DND-41 (cell line): ENCODE measurements at regions not wholly inside any gene's neighbourhood (a gene's known extent, or its start where the extent isn't known, plus 50 kb on each side); places are given as distances from the start of the nearest gene placed in this dataset.

Experiments
- ATAC-seq: fragments of 200-7000 bp; cut with Tn5 transposase; 3 replicates; pipeline ENCODE4 v1.9.1; 2021; ENCODE audit warnings: low read depth; ENCODE audit not compliant: insufficient read depth
- DNase-seq: peaks from one replicate; pipeline ENCODE4 v3.0.0-alpha.2; 2020
- H2AFZ ChIP-seq: 2 replicates; pipeline ENCODE4 v1.6.0; 2012; ENCODE audit warnings: low read depth, low read length
- H3K27ac ChIP-seq: 2 replicates; pipeline ENCODE4 v1.5.1; 2012; ENCODE audit warnings: low read length, inconsistent platforms
- H3K27me3 ChIP-seq: fragments of 200-600 bp; sonication (generic); 2 replicates; pipeline ENCODE4 v1.6.0; 2012; ENCODE audit warnings: low read length, mild to moderate bottlenecking, inconsistent platforms; ENCODE audit not compliant: insufficient read depth, poor library complexity
- H3K36me3 ChIP-seq: 2 replicates; pipeline ENCODE4 v1.5.1; 2012; ENCODE audit warnings: low read length, inconsistent platforms; ENCODE audit not compliant: insufficient read depth
- H3K4me1 ChIP-seq: 2 replicates; pipeline ENCODE4 v1.5.1; 2012; ENCODE audit warnings: mild to moderate bottlenecking, low read length; ENCODE audit not compliant: insufficient read depth
- H3K4me2 ChIP-seq: 2 replicates; pipeline ENCODE4 v1.6.0; 2012; ENCODE audit warnings: mild to moderate bottlenecking, moderate library complexity, low read length, inconsistent platforms; ENCODE audit not compliant: insufficient read depth
- H3K4me3 ChIP-seq, 2 experiments: fragments of 200-600 bp in 1 of 2; shearing (Covaris generic) in 1 of 2; 2 replicates each; pipeline ENCODE4 v1.5.1; 2012 to 2016; ENCODE audit warnings: inconsistent platforms in 2 of 2, low read length in 2 of 2, mild to moderate bottlenecking in 2 of 2, low read depth in 1 of 2, moderate library complexity in 1 of 2
- H3K79me2 ChIP-seq: 2 replicates; pipeline ENCODE4 v1.6.0; 2012; ENCODE audit warnings: low read length, inconsistent platforms; ENCODE audit not compliant: insufficient read depth
- H3K9ac ChIP-seq: 2 replicates; pipeline ENCODE4 v1.6.0; 2012; ENCODE audit warnings: low read depth, mild to moderate bottlenecking, inconsistent platforms, low read length, moderate library complexity
- H3K9me3 ChIP-seq: 2 replicates; pipeline ENCODE4 v1.5.1; 2012; ENCODE audit warnings: low read length, moderate library complexity, mild to moderate bottlenecking, inconsistent platforms; ENCODE audit not compliant: insufficient read depth, severe bottlenecking
- H4K20me1 ChIP-seq: 2 replicates; pipeline ENCODE4 v1.6.0; 2012; ENCODE audit warnings: low read length; ENCODE audit not compliant: insufficient read depth
- EZH2 ChIP-seq: IDR thresholded peaks from 3 replicates; pipeline ENCODE4 v1.6.1; 2012; ENCODE audit warnings: borderline replicate concordance, low read depth, mild to moderate bottlenecking, moderate library complexity, low read length, inconsistent platforms; ENCODE audit not compliant: severe bottlenecking
- TF ChIP-seq, protein P1 (sequence below): IDR thresholded peaks from 2 replicates; pipeline ENCODE4 v1.5.1; 2012; ENCODE audit warnings: borderline replicate concordance, low read length, moderate library complexity, mild to moderate bottlenecking; ENCODE audit not compliant: poor library complexity, severe bottlenecking; ENCODE audit errors: extremely low read depth

DNA sequence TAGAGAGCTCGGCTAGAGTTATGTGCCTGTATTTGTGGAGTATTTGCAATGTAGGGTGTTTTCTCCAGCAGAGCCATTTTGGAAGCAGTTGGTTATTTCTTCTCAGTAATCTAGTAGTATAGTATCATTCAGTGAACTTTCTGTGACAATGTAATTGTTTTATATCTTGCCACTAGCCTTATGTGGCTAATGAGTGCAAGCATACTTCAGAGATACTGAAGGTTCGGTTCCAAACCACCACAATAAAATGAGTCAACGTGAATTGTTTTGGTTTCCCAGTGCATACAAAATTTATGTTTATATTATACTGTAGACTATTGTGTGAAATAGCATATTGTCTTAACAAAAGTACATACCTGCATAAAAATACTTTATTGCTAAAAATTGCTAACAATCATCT is 286.9 kb upstream of the TBL1XR1 start:
- H3K27ac ChIP-seq, result no peak overlapping the region
- no peaks in the 10 kb centered on the region for H3K9me3 ChIP-seq
- H4K20me1 ChIP-seq, result no peaks in the 10 kb centered on the region
- no peak for DNase-seq
- no peaks in the 10 kb centered on the region for H3K79me2 ChIP-seq
- H3K27me3 ChIP-seq, result no peaks in the 10 kb centered on the region
- H3K36me3 ChIP-seq, result no peaks in the 10 kb centered on the region
- H3K4me1 ChIP-seq, result peaks cover 3% of the 10 kb centered on the region; the same call in 1 of the 2 replicates
- no peak overlapping the region for H3K9ac ChIP-seq
- no peak for ATAC-seq
- H3K4me2 ChIP-seq, result no peak overlapping the region
- no peak overlapping the region for H3K4me3 ChIP-seq
- TF ChIP-seq EZH2, result no peak
- TF ChIP-seq, protein P1, sequence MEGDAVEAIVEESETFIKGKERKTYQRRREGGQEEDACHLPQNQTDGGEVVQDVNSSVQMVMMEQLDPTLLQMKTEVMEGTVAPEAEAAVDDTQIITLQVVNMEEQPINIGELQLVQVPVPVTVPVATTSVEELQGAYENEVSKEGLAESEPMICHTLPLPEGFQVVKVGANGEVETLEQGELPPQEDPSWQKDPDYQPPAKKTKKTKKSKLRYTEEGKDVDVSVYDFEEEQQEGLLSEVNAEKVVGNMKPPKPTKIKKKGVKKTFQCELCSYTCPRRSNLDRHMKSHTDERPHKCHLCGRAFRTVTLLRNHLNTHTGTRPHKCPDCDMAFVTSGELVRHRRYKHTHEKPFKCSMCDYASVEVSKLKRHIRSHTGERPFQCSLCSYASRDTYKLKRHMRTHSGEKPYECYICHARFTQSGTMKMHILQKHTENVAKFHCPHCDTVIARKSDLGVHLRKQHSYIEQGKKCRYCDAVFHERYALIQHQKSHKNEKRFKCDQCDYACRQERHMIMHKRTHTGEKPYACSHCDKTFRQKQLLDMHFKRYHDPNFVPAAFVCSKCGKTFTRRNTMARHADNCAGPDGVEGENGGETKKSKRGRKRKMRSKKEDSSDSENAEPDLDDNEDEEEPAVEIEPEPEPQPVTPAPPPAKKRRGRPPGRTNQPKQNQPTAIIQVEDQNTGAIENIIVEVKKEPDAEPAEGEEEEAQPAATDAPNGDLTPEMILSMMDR, result no peak
- no peak overlapping the region for H2AFZ ChIP-seq

DNA sequence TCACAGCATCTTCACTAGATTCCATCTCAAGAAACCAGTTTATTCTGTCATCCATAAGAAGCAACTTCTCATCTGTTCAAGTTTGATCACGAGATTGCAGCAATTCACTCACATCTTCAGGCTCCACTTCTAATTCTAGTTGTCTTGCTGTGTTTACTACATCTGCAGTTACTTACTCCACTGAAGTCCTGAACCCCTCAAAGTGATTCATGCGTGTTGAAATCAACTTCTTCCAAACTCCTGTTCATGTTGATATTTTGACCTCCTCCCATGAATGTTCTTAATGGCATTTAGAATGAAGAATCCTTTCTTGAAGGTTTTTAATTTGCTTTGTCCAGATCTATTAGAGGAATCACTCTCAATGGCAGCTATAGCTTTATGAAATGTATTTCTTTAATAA is 287.6 kb upstream of the TBL1XR1 start:
- no peak overlapping the region for H3K27ac ChIP-seq
- peaks cover 3% of the 10 kb centered on the region; the same call in 1 of the 2 replicates for H3K4me1 ChIP-seq
- H3K9ac ChIP-seq, result no peak overlapping the region
- H3K36me3 ChIP-seq, result no peaks in the 10 kb centered on the region
- ATAC-seq (no peak), DNase-seq (no peak)
- H3K79me2 ChIP-seq, result no peaks in the 10 kb centered on the region
- no peaks in the 10 kb centered on the region for H3K27me3 ChIP-seq
- H3K9me3 ChIP-seq, result no peaks in the 10 kb centered on the region
- H4K20me1 ChIP-seq, result no peaks in the 10 kb centered on the region
- H3K4me2 ChIP-seq, result no peak overlapping the region
- H3K4me3 ChIP-seq, result no peak overlapping the region
- no peak overlapping the region for H2AFZ ChIP-seq
- no peak for TF ChIP-seq EZH2
- TF ChIP-seq, protein P1, result no peak

DNA sequence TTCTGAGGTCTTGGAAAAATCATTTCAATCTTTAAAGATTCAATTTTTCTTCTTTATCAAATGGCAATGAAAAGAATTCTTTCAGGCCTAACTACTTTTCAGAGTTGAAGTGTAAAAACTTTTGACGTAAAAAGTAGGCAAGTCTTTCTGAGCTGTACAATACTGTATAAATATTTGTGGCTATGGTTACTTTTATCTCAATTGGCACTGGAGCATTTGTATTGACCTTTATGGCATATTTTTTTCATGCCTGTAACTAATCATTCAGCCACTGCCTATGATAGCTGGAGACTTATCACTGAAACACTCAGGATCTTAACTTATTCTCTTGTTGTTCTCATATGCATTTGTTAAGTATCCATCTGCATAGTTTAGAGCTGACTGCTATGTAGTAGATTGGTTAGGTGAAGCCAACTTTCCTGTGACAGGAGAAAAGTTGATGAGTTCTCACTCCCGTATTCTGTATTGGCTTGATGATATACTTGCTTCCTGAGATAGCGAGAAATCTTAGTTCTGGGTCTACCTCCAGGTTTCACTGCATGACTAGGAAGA is 290.4 kb upstream of the TBL1XR1 start:
- Histone ChIP-seq H3K9ac (no peak overlapping the region), H3K79me2 (no peaks in the 10 kb centered on the region), H3K27ac (no peak overlapping the region), H3K9me3 (no peaks in the 10 kb centered on the region), H3K4me3 (no peak overlapping the region), H3K27me3 (no peaks in the 10 kb centered on the region), H3K4me2 (no peak overlapping the region), H4K20me1 (no peaks in the 10 kb centered on the region), H3K36me3 (no peaks in the 10 kb centered on the region), H3K4me1 (peaks cover 3% of the 10 kb centered on the region; the same call in 1 of the 2 replicates), H2AFZ (no peak overlapping the region)
- no peak for ATAC-seq
- no peak for DNase-seq
- TF ChIP-seq, protein P1, result no peak
- TF ChIP-seq EZH2, result no peak
